H9 (cell line): ENCODE measurements at regions not wholly inside any gene's neighbourhood (a gene's known extent, or its start where the extent isn't known, plus 50 kb on each side); places are given as distances from the start of the nearest gene placed in this dataset.

Source experiments
- DNase-seq: peaks from one replicate; pipeline ENCODE4 v3.0.0-alpha.2; 2017
- H2AFZ ChIP-seq: one replicate; pipeline ENCODE4 v1.6.1; 2013; ENCODE audit warnings: mild to moderate bottlenecking, low read length, control low read depth, moderate library complexity
- H2AK5ac ChIP-seq: 2 replicates; pipeline ENCODE4 v1.6.1; 2013; ENCODE audit warnings: low read length, control low read depth, mixed read lengths; ENCODE audit not compliant: insufficient read length
- H2BK120ac ChIP-seq: one replicate; pipeline ENCODE4 v1.6.1; 2013; ENCODE audit warnings: low read depth, mild to moderate bottlenecking, low read length, control low read depth, inconsistent platforms; ENCODE audit not compliant: poor library complexity, severe bottlenecking
- H2BK12ac ChIP-seq: 2 replicates; pipeline ENCODE4 v1.6.1; 2013; ENCODE audit warnings: low read length, control low read depth, mixed read lengths, low read depth; ENCODE audit not compliant: insufficient read length
- H2BK15ac ChIP-seq: 2 replicates; pipeline ENCODE4 v1.6.1; 2013; ENCODE audit warnings: low read depth, low read length, control low read depth
- H2BK20ac ChIP-seq: one replicate; pipeline ENCODE4 v1.6.1; 2013; ENCODE audit warnings: low read depth, mild to moderate bottlenecking, low read length, control low read depth, inconsistent platforms; ENCODE audit not compliant: poor library complexity, severe bottlenecking
- H2BK5ac ChIP-seq: 2 replicates; pipeline ENCODE4 v1.6.1; 2013; ENCODE audit warnings: low read length, control low read depth, mixed read lengths; ENCODE audit not compliant: insufficient read length
- H3K14ac ChIP-seq: 2 replicates; pipeline ENCODE4 v1.6.1; 2013; ENCODE audit warnings: low read length, control low read depth; ENCODE audit not compliant: insufficient read depth
- H3K18ac ChIP-seq: 2 replicates; pipeline ENCODE4 v1.6.1; 2013; ENCODE audit warnings: low read depth, mild to moderate bottlenecking, mixed read lengths, low read length, control low read depth; ENCODE audit not compliant: insufficient read length
- H3K23ac ChIP-seq: 2 replicates; pipeline ENCODE4 v1.6.1; 2013; ENCODE audit warnings: low read length, control low read depth, mixed read lengths, low read depth; ENCODE audit not compliant: insufficient read length
- H3K23me2 ChIP-seq: 2 replicates; pipeline ENCODE4 v1.6.1; 2013; ENCODE audit warnings: low read depth, mild to moderate bottlenecking, mixed read lengths, low read length, control low read depth; ENCODE audit not compliant: insufficient read length, poor library complexity, severe bottlenecking
- H3K27ac ChIP-seq: 2 replicates; pipeline ENCODE4 v1.5.1; 2013; ENCODE audit warnings: low read length, control low read depth, mixed read lengths, low read depth; ENCODE audit not compliant: insufficient read length
- H3K27me3 ChIP-seq: 2 replicates; pipeline ENCODE4 v1.6.1; 2013; ENCODE audit warnings: low read length, control low read depth, inconsistent platforms; ENCODE audit not compliant: insufficient read depth
- H3K4ac ChIP-seq: 2 replicates; pipeline ENCODE4 v1.6.1; 2013; ENCODE audit warnings: low read depth, mild to moderate bottlenecking, control low read depth, inconsistent platforms, low read length, moderate library complexity
- H3K4me1 ChIP-seq: 2 replicates; pipeline ENCODE4 v1.6.1; 2013; ENCODE audit warnings: low read length, control low read depth, inconsistent platforms; ENCODE audit not compliant: insufficient read depth
- H3K4me2 ChIP-seq: 2 replicates; pipeline ENCODE4 v1.6.1; 2013; ENCODE audit warnings: low read length, control low read depth, mixed read lengths; ENCODE audit not compliant: insufficient read length, insufficient read depth
- H3K56ac ChIP-seq: 2 replicates; pipeline ENCODE4 v1.6.1; 2013; ENCODE audit warnings: low read depth, mild to moderate bottlenecking, mixed read lengths, low read length, control low read depth; ENCODE audit not compliant: insufficient read length
- H3K79me1 ChIP-seq: 2 replicates; pipeline ENCODE4 v1.6.1; 2013; ENCODE audit warnings: low read depth, mild to moderate bottlenecking, moderate library complexity, low read length, control low read depth, inconsistent platforms; ENCODE audit not compliant: insufficient read depth, poor library complexity, severe bottlenecking
- H3K79me2 ChIP-seq: 2 replicates; pipeline ENCODE4 v1.6.1; 2013; ENCODE audit warnings: low read length, control low read depth, inconsistent platforms; ENCODE audit not compliant: insufficient read depth
- H3K9ac ChIP-seq: 2 replicates; pipeline ENCODE4 v1.6.1; 2013; ENCODE audit warnings: low read length, control low read depth, mixed read lengths; ENCODE audit not compliant: insufficient read length; ENCODE audit errors: extremely low read depth
- H3K9me3 ChIP-seq: one replicate; pipeline ENCODE4 v1.6.1; 2013; ENCODE audit warnings: low read depth, low read length, inconsistent platforms; ENCODE audit not compliant: control insufficient read depth
- H3T11ph ChIP-seq: one replicate; pipeline ENCODE4 v1.6.1; 2013; ENCODE audit warnings: mild to moderate bottlenecking, low read length, control low read depth, inconsistent platforms
- H4K20me1 ChIP-seq: one replicate; pipeline ENCODE4 v1.6.1; 2013; ENCODE audit not compliant: control insufficient read depth, insufficient read length, insufficient read depth
- H4K5ac ChIP-seq: 2 replicates; pipeline ENCODE4 v1.6.1; 2013; ENCODE audit warnings: low read depth, mild to moderate bottlenecking, mixed read lengths, low read length, control low read depth; ENCODE audit not compliant: insufficient read length
- H4K8ac ChIP-seq: replicated peaks from 2 replicates; pipeline ENCODE4 v1.6.1; 2013; ENCODE audit warnings: low read length, control low read depth, mixed read lengths, low read depth; ENCODE audit not compliant: insufficient read length
- H4K91ac ChIP-seq: 2 replicates; pipeline ENCODE4 v1.6.1; 2013; ENCODE audit warnings: low read depth, mild to moderate bottlenecking, moderate library complexity, mixed read lengths, low read length, control low read depth; ENCODE audit not compliant: insufficient read length
- H3K27ac Mint-ChIP-seq, 3 experiments: 2 replicates in 2 of 3; 3 replicates in 1 of 3; pipeline ENCODE4 v1.8.0; 2020 to 2021; ENCODE audit warnings: mixed read lengths in 3 of 3, mild to moderate bottlenecking in 1 of 3, moderate library complexity in 1 of 3
- H3K27me3 Mint-ChIP-seq: 2 replicates; pipeline ENCODE4 v1.8.0; 2021; ENCODE audit warnings: low read depth, mild to moderate bottlenecking, moderate library complexity, mixed read lengths
- H3K36me3 Mint-ChIP-seq, 3 experiments: 2 replicates in 2 of 3; 3 replicates in 1 of 3; pipeline ENCODE4 v1.8.0; 2020 to 2021; ENCODE audit warnings: low read depth in 3 of 3, mixed read lengths in 3 of 3; ENCODE audit not compliant: insufficient read depth in 1 of 3
- H3K4me1 Mint-ChIP-seq, 2 experiments: 2 replicates each; pipeline ENCODE4 v1.8.0; 2020; ENCODE audit warnings: mixed read lengths in 2 of 2
- H3K4me3 Mint-ChIP-seq, 2 experiments: 2 replicates in 1 of 2; 3 replicates in 1 of 2; pipeline ENCODE4 v1.8.0; 2020 to 2021; ENCODE audit warnings: mild to moderate bottlenecking in 2 of 2, mixed read lengths in 2 of 2, moderate library complexity in 1 of 2
- H3K9me3 Mint-ChIP-seq, 2 experiments: 2 replicates in 1 of 2; 3 replicates in 1 of 2; pipeline ENCODE4 v1.8.0; 2020; ENCODE audit warnings: mild to moderate bottlenecking in 2 of 2, mixed read lengths in 2 of 2, moderate library complexity in 1 of 2
- CTCF ChIP-seq: fragments of 200-600 bp; sonication (generic); conservative IDR thresholded peaks from 3 replicates; pipeline ENCODE4 v1.8.0; 2021; ENCODE audit warnings: antibody characterized with exemption, mild to moderate bottlenecking
- WGBS: extraction: QIAGEN DNeasy Blood & Tissue Kit; methylation state at CpG from one replicate; pipeline ENCODE4 v1.1.7; 2013; ENCODE audit warnings: missing lambda C conversion rate, low lambda C conversion rate, mixed read lengths; ENCODE audit not compliant: insufficient read length; ENCODE audit errors: extremely low coverage; 5-methylcytosine and 5-hydroxymethylcytosine counted together

GRCh38 chr7:98472521-98472954 is 71.6 kb upstream of the BAIAP2L1 start:
- Histone ChIP-seq H2BK5ac (no peak overlapping the region), H3K4me2 (no peak overlapping the region), H4K91ac (no peak overlapping the region), H2BK15ac (no peak overlapping the region), H2BK120ac (no peak overlapping the region), H2BK12ac (no peak overlapping the region), H3K4ac (no peak overlapping the region), H2BK20ac (no peak overlapping the region), H4K20me1 (no peaks in the 10 kb centered on the region), H4K5ac (no peak overlapping the region), H3K27ac (no peak overlapping the region), H3K79me1 (no peaks in the 10 kb centered on the region), H2AK5ac (no peak overlapping the region), H3K4me1 (no peaks in the 10 kb centered on the region), H3K79me2 (no peaks in the 10 kb centered on the region), H4K8ac (no peak overlapping the region), H3K23ac (no peak overlapping the region), H3K14ac (no peak overlapping the region), H3T11ph (no peak overlapping the region), H3K23me2 (no peaks in the 10 kb centered on the region), H3K9me3 (no peaks in the 10 kb centered on the region), H3K18ac (peak overlapping the region; percentile 37), H2AFZ (no peak overlapping the region), H3K9ac (no peak overlapping the region), H3K27me3 (no peaks in the 10 kb centered on the region; the same call in 1 of the 2 replicates), H3K56ac (no peak overlapping the region)
- Mint-ChIP-seq H3K27me3 (peaks cover 31% of the 10 kb centered on the region), H3K4me1 (peaks cover 10 to 16% of the 10 kb centered on the region in 2 experiments), H3K4me3 (no peak overlapping the region), H3K27ac (no peak overlapping the region), H3K9me3 (peaks cover 4 to 11% of the 10 kb centered on the region in 2 experiments), H3K36me3 (peaks cover 0 to 4% (median 0%) of the 10 kb centered on the region in 3 experiments; a peak in 2 of 7 replicates)
- no peak for DNase-seq
- no CpG with 5 or more reads among the region's 11 CpGs for WGBS
- no peak for TF ChIP-seq CTCF
